NT2/D1 (cell line): ENCODE measurements at regions not wholly inside any gene's neighbourhood (a gene's known extent, or its start where the extent isn't known, plus 50 kb on each side); places are given as distances from the start of the nearest gene placed in this dataset.

Source experiments
- SUZ12 ChIP-seq: IDR thresholded peaks from 2 replicates; pipeline ENCODE4 v1.6.1; 2011; ENCODE audit not compliant: insufficient read length, insufficient read depth; ENCODE audit errors: extremely low read depth
- ZNF274 ChIP-seq: IDR thresholded peaks from 2 replicates; pipeline ENCODE4 v1.6.1; 2011; ENCODE audit warnings: mild to moderate bottlenecking, low read depth, low read length

GRCh38 chr12:47493801-47494200 is 212.0 kb downstream of the RPAP3 start:
- no peak for TF ChIP-seq SUZ12
- TF ChIP-seq ZNF274: no peak
